DOHH2 (cell line): ENCODE measurements at regions not wholly inside any gene's neighbourhood (a gene's known extent, or its start where the extent isn't known, plus 50 kb on each side); places are given as distances from the start of the nearest gene placed in this dataset.
"Not testable (repeated sequence)": the region's sequence is repeated elsewhere in the genome, so short reads cannot be mapped to it uniquely, and the experiment has no call there.

Experiments used
- EZH2phosphoT487 ChIP-seq: fragments of 200-600 bp; sonication (generic); IDR thresholded peaks from 2 replicates; pipeline ENCODE4 v1.6.1; 2017; ENCODE audit warnings: borderline replicate concordance, mild to moderate bottlenecking, antibody characterized with exemption, low read length, moderate library complexity, mixed read lengths
- TF ChIP-seq, protein P1 (sequence below): fragments of 200-600 bp; sonication (generic); IDR thresholded peaks from one replicate; pipeline ENCODE4 v1.5.1; 2014; ENCODE audit warnings: antibody characterized with exemption, mild to moderate bottlenecking, low read depth, low read length; ENCODE audit not compliant: poor library complexity, severe bottlenecking

DNA sequence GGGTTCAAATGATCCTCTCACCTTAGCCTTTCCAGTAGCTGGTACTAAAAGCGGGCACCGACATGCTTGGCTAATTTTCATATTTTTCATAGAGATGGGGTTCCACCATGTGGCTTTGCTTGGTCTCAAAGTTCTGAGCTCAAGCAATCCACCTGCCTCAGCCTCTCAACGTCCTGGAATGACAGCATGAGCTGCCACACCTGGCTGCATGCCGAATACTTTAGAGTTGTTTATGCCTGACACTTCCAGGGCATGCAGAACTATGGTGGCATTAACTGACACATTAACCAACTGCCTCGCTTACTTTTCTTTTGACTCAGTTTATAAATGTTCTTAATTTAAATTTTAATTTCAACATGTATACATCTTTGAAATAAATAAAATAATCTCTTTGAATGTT, 135.8 kb downstream of the CCDC74A start:
- TF ChIP-seq, protein P1, sequence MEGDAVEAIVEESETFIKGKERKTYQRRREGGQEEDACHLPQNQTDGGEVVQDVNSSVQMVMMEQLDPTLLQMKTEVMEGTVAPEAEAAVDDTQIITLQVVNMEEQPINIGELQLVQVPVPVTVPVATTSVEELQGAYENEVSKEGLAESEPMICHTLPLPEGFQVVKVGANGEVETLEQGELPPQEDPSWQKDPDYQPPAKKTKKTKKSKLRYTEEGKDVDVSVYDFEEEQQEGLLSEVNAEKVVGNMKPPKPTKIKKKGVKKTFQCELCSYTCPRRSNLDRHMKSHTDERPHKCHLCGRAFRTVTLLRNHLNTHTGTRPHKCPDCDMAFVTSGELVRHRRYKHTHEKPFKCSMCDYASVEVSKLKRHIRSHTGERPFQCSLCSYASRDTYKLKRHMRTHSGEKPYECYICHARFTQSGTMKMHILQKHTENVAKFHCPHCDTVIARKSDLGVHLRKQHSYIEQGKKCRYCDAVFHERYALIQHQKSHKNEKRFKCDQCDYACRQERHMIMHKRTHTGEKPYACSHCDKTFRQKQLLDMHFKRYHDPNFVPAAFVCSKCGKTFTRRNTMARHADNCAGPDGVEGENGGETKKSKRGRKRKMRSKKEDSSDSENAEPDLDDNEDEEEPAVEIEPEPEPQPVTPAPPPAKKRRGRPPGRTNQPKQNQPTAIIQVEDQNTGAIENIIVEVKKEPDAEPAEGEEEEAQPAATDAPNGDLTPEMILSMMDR, result not testable (repeated sequence)
- TF ChIP-seq EZH2phosphoT487, result not testable (repeated sequence)
